GM21360 (cell line): ENCODE measurements at regions not wholly inside any gene's neighbourhood (a gene's known extent, or its start where the extent isn't known, plus 50 kb on each side); places are given as distances from the start of the nearest gene placed in this dataset.

Source experiments
- ATAC-seq: cut with Tn5 transposase; IDR thresholded peaks from one replicate; pipeline ENCODE4 v1.9.1; 2021; ENCODE audit warnings: mild to moderate bottlenecking, moderate library complexity; ENCODE audit not compliant: unreplicated experiment

DNA sequence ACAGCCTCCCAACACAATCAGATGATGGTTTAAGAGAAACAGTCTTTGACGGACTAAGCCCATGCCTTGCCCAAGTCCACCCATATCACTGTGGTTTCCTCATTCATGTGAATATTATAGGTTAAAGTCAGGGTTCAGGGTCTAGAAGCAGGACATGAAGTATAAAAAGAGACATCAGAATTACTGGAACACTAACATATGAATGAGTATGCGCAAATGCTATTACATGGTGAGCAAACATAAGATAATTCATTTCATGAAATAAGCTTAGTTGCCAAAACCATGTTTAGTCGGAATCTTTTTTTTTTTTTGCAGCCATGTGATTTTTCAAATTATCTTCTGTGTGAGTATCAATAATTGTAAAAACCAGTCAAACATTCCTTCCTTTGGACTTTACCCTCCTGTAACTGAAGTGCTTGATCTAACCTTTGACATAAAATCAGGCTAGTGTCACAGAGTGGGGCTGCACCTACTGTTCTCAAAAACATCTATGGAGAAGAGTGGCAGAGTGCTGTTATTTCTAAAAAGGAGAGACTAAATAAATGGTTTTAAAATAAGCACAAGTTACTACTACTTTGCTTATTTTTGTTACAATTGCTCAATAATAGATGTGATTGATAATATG is 84.9 kb upstream of the NRIP1 start:
- ATAC-seq: no peak

DNA sequence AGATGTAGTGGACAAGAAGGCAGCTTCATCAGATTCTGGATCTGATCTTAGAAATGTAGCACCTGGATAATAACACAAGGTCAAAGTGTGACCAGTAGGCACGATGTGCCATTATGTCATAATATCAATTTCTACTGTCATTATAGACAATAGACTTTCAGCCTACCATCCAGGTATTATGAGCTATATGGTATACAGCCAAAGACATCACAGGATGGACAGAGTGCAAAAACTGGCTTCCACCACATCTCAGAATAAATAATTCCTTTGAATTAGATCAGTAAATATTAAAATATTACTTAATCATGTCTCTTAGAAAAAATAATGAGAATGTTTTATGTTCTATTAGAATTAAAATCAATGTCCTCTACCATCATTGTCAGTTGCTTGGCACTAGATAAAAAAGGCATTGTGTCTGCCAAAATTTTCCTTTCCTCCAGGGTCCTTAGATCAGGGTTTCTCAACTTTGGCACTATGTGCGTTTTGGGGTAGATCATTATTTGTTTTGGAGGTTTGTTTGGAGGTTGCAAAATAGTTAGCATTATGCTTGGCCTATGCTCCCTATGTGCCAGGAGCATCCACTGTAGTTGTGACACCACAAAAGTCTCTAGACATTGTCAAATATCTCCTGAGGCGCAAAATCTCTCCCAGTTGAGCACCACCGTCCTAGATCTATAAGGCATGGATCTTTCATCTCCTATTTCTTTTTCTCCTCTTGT is 86.7 kb upstream of the NRIP1 start:
- ATAC-seq: no peak

DNA sequence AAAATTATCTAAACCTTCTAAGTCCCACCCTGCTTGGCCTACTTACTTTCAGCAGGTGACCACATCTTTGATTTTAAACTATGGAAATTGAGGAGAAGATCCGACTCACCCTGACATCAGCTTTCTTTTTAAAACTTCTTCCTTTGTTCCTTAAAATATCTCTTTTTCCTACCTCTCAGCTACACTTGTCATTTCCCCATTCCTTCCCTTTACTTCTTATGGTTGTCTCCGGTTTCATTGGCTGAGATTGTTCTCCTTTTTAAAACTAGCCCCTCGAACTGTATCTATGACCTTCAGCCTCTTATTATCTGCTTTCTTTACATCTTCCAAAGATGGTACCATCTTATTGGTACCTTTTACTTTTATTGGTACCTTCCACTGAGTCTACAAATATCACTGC is 87.8 kb upstream of the NRIP1 start:
- no peak for ATAC-seq

DNA sequence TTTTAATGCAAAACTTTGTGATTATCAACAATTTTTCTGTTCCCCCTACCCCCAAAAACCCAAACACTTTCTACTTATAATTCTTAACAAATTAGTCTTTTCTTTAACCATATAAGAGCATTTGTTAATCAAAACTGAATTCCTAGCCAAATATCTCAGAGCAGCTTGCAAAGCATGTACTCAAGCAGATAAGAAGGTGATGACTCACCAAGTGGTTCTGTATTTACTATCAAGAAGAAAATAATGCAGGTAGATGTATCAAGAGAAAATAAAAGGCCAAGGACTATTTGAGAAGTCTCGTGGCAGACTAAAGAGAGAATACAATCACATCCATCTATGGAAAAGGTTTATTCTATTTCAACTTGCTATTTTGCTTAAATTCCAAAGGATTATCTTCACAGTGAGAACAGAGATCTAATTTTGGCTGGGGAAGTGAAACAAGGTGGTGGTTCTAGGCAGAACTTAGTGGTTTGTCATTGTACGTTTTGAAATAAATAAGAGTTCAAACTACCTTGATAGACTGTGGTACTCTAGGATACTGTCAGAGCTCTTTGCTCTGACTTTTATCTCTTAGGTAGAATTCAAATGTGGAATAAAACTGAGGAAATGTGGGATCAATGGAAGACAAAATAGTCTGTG is 94.7 kb upstream of the NRIP1 start:
- peak; percentile 57 for ATAC-seq

DNA sequence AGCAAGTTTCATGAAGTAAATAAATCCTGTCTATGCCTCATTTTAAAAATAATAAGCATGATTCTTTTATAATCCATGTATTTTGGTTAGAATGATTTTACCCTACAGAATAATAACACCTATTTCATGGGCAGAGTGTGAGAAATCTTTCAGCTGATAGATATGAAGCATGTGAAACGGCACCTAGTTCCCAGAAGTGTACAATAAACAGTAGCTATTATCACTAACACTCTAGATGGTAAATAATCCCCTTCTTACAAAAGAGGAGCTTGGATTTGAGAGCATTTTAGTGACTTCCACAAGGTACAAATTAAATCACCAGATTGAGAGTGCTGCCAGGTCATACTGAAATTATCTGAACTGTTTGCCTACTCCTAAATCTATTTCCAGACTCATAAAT is 95.3 kb upstream of the NRIP1 start:
- no peak for ATAC-seq

DNA sequence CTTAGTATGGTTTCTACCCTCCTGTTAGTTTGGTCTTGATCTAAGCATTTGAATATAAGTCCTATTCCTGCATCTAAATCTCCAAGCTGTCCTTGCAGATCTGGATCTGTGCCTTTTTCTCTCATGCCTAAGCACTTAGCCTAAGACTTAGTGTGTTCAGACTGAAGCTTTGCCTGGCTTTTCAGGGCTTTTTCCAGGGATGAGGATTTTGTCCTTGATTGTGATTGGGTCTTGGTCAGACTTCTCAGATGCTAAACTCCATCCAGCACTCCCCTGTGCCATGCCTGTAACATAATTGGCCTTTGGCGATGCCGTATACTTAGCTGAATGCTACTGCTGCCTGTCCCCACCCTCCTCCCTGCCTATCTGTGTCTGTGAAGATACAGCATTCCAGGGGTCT is 98.1 kb upstream of the NRIP1 start:
- ATAC-seq: no peak

DNA sequence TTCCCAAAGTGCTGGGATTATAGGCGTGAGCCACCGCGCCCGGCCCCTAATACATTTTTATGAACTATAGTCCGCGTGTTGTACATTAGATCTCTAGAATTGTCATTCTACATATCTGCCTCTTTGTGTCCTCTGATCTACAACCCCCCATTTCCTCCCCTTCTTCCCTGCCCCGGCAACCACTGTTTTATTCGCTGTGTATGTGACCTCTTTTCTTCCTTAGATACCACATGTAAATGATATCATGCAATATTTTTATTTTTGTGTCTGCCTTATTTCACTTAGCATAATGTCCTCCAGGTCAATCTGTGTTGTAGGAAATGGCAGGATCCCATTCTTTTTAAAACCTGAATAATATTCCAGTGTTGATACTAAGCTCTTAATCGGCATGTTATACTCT is 99.5 kb upstream of the NRIP1 start:
- no peak for ATAC-seq

DNA sequence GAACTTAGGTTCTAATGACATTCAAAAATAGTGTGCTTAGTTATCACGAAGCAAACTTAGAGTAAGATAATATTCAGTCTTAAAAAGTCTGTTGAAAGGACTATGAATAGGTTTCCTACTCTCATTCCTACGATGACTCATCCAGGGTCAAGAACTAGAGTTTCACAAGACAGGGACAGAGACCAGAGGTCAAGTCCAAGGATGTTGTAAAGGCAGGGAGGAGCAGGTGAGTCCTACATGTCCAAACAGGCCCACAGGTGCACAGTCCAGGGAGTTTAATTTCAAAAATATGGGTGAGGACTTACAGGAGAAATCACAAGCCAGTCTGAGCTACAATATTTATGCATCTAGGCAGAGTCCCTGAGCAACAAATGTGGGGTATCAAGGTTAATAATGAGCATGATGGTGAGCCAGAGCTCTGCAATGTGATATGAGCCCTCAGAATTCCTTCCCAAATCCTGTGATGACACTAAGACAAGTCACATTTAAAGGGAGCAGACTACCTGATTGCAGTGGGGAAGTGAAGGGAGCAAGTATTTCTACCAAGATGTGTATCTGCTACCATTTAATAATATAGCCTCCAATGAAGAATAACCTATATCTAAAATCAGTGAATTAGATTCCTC is 100.0 kb upstream of the NRIP1 start:
- ATAC-seq: no peak

DNA sequence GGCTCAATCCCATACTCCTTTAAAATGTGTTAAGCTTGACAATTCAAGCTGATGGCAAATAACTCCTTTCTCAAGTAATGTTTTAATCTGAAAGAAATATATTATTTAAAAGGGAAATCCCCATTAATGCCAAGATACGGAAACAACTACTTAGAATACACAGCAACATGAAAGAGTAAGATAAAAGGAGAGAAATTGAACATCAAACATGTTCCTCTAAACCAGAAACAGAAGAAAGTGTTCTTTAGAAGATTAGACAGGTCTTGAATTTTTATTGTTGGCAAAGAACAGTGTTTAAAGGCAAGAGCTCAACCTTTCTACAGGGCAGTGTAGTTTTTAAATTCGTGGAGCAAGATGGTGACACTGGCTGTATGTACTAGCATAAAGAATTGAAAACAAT is 105.8 kb upstream of the NRIP1 start:
- no peak for ATAC-seq

DNA sequence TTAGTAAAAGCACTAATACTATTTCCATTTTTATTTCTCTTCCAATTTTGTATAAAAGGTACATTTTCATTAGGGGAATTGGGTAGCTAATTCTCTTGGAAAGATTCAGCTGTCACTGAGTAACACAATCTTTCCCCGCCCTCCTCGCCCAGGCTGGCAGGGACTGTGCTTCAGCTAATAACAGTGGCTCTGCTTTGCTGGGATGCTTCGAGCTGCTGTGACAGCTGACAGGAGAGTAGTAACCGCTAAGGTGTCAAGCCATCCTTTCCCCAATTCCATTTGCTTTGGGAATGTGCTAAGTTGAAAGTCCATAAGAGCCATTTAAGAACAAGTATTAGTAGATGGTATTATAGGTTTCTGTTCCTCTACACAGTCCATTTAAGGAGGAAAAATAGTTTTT is 106.7 kb upstream of the NRIP1 start:
- ATAC-seq: no peak

DNA sequence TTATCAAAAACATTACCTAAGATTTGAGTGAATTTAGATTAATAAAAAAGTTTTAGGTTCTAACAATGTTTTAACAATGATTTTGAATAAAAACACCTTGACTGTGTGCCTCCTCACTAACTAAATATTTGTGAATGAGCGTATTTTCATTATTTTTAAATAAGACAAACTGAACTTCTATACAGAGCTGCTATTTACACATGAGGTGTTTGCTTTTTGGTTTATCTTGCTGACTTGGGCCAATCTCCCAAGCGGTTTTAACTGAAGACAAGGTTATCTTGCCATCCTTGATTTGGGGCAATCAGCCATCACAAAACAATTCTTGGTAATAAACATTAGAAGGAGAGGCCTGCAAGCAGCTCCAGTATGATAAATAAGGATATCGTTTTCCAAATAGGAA is 108.2 kb upstream of the NRIP1 start:
- no peak for ATAC-seq

DNA sequence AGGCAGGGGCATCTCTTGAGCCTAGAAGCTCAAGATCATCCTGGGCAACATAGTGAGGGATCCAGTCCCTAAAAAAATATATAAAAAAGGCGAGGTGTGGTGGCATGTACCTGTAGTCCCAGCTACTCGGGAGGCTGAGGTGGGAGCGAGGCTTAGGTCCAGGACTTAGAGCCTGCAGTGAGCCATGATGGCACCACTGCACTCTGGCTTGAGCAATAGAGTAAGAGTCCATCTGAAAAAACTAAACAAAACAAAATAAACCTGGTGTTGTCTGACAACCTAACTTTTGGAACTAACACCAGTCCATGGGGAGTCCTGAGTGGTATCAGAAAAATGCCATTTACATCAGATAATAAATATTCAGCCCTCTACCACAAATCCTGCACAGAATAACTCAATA is 110.1 kb upstream of the NRIP1 start:
- no peak for ATAC-seq

DNA sequence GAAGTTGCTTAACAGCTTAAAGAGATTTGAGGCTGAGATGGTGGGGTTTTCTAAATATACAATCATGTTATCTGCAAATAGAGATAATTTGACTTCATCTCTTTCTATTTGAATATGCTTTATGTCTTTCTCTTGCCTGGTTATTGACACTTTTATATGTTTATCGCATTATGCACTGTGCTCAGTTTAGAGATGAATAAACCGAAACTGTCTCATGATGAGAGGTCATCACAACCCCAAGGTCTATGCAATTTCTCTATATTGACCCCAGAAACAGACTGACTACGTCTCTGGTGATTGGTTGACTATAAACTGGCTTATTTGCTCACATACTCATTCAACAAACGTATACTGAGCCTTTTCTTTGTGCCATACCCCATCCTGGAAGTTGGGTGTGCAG is 117.9 kb upstream of the NRIP1 start:
- ATAC-seq: no peak

DNA sequence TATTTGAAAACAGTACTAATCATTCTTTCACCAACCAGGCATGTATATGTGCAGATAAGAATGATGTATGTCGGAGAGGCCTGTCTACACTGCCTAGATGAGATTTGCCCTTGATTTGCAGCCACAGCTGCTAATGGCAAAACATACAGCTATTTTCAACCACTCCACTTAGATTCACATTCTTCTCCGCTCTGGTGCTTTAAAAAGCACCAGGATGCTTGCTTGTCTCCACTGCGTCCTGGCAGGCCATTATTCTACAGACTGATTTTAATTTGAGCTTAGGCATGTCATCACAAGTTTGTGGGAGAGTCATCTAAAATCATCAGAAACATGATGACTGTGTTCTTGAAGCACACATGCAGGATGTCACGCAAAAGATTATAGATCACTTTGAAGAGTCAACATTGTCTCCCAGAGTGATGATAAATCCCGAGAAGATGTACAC is 119.0 kb upstream of the NRIP1 start:
- no peak for ATAC-seq

DNA sequence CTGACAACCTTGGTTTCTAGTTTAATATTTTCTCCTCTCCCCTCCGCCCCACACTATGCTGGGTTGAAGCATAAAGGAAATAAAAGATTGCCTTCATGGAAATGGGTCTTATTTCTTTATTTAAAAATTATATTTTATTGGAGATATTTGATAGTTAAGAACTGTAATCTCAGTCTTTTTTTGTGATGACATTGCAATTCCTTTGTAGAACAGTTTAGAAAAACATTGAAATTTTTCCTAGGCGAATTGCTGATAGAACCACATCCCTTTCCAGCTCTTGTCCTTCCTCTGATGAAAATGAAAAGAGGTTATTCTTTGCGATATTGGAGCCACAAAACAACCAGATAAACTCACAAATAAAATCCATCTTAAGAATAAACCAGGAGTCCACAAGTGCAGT is 125.6 kb upstream of the NRIP1 start:
- no peak for ATAC-seq

DNA sequence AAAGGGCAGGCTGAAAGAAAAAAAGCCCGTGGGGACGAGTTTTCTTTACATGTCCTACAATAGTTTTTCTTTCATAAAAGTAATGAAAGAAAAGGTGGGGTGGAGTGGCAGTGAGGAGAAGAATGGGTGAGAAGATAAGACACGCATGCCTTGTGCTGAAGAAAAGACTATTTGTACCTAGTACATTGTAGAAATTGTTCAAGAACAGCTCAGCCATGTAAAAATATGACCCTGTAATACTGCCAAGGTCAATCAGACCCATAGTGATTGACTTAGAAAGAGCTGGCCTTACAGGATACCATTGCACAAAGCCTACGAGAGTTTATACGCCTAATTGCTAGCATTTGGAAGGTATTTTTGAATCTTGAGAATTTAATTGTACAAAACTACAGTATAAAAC is 126.0 kb upstream of the NRIP1 start:
- no peak for ATAC-seq

DNA sequence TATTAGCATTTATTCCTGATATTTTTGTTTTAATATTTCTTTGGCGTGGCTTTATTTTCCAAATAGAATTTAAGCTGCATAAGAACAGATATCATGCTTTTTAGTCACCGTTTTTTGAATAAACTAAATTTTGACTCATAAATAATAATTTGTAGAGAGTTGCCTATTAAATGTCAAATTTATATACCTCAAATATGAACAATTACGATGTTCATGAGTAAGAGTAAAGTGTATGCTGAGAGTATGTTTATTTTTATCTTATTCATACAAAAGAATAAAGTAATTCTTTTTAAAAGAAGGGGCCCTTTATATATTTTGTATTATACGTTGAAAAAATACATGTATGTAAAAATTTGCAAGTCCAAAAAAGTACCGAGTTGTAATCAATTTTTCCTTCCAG is 126.5 kb upstream of the NRIP1 start:
- no peak for ATAC-seq

DNA sequence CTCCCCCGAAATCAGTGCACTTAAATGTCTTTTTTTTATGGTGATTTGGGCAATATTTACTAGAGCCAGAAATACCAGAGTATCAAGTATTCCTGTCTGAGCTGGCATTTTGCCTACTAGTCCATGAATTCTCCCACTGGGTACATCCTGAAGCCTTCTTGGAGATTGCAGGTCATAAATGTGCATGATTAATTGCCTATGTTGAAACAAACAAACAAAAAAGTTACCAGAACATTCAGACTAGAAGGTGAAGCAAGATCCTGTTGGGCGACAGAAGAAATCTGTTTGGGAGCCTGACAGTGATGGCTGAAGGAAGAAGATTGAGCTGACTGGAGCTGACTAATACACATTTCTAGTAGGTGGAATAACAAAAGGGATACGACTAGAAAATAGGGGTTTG is 127.4 kb upstream of the NRIP1 start:
- ATAC-seq: no peak

DNA sequence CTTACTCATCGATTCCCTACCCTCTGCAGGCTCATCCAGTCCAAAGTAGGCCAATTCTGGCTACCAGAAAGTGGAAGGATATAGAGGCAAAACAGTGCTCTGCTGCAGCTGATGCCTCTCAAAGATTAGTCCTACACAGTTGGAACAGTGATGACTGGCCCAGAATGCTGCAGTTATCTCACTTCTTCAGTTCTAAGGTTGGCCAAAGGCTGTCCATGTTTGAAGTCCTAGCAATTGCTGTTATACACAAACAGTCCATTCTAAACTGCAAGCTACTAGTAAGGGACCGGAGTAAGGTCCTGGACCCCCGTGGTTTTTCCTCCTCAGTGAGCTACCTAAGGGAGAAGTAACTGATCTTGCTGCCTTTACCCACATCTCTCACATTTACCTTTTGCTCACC is 129.1 kb upstream of the NRIP1 start:
- no peak for ATAC-seq

DNA sequence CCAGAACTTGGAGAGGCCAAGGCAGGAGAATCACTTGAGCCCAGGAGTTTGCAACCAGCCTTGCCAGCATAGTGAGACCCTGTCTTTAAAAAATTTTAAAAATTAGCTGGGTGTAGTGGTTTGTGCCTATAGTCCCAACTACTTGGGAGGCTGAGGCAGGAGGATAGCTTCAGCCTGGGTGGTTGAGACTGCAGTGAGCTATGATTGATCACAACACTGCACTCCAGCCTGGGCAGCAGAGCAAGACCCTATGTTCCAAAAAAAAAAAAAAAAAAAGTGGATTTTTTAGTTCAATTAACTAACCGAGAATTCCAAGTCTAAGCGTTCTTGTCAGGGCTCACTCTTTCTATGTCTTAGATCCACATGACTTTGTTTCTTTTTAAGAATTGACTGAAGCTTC is 130.3 kb upstream of the NRIP1 start:
- ATAC-seq: no peak

DNA sequence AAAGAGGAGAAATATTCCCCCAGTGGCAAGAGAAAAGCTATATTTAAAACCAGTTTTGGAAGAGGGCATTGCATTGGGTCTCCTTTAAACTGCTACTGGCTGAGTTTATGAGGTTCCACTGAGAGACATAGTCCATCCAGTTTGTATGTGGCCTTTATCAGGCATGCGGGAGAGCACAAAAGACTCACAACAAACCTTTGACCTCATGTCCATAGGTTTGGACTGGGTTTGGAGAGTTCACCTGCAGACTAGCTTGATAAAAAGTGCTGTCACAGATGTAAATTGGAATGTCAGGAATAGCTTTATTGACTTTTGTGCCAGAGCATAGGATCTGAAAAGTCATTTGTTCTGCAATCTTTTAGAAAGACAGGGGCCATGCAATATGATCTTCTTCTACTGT is 131.0 kb upstream of the NRIP1 start:
- ATAC-seq: no peak

DNA sequence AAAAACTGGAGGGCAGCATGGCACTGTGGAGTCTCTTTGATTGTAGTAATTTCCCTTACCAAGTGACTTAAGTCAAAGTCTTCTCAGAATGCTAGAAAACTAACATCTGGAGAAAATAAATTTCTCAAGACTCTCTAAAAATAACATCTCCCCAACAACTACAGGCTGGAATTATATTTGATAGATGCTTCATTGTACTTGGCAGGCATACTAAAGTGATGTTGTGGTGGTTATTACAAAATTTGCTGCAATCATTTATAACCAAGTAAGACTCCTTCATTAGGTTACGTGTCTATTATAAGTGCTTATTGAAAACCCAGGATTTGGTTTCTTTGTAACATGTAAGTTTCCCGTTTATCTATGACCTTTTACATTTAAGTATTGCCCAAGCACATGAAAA is 132.9 kb upstream of the NRIP1 start:
- no peak for ATAC-seq
